ENCODE measurements at regions not wholly inside any gene's neighbourhood (a gene's known extent, or its start where the extent isn't known, plus 50 kb on each side); places are given as distances from the start of the nearest gene placed in this dataset.

DNA sequence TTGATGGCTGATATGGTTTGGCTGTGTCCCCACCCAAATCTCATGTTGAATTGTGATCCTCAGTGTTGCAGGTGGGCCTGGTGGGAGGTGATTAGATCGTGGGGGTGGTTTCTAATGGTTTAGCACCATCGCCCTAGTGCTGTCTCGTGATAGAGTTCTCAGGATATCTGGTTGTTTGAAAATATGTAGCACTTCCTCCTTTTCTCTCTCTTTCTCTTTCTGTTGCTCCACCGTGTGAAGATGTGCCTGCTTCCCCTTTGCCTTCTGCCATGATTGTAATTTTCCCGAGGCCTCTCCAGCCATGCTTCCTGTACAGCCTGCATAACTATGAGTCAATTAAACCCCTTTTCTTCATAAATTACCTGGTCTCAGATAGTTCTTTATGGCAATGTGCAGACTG is 111.6 kb downstream of the SREK1 start:
- no peaks in the 10 kb centered on the region for H3K9me3 ChIP-seq
- H3K27ac ChIP-seq, result no peak overlapping the region
- intact Hi-C loops (cut with DNase I), result no loop called here
- no peak for TF ChIP-seq POLR2A (IDR thresholded peaks at IDR 0.05)
- TF ChIP-seq, protein P1, sequence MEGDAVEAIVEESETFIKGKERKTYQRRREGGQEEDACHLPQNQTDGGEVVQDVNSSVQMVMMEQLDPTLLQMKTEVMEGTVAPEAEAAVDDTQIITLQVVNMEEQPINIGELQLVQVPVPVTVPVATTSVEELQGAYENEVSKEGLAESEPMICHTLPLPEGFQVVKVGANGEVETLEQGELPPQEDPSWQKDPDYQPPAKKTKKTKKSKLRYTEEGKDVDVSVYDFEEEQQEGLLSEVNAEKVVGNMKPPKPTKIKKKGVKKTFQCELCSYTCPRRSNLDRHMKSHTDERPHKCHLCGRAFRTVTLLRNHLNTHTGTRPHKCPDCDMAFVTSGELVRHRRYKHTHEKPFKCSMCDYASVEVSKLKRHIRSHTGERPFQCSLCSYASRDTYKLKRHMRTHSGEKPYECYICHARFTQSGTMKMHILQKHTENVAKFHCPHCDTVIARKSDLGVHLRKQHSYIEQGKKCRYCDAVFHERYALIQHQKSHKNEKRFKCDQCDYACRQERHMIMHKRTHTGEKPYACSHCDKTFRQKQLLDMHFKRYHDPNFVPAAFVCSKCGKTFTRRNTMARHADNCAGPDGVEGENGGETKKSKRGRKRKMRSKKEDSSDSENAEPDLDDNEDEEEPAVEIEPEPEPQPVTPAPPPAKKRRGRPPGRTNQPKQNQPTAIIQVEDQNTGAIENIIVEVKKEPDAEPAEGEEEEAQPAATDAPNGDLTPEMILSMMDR (IDR thresholded peaks at IDR 0.05), result no peak
- H3K27me3 ChIP-seq, result no peaks in the 10 kb centered on the region
- no peak for DNase-seq
- H3K36me3 ChIP-seq, result no peaks in the 10 kb centered on the region
- 63 to 76% methylated on average over 5 of the region's 5 CpGs for WGBS, 2 donors
- no peaks in the 10 kb centered on the region for H3K4me1 ChIP-seq
- no peak overlapping the region for H3K4me3 ChIP-seq

DNA sequence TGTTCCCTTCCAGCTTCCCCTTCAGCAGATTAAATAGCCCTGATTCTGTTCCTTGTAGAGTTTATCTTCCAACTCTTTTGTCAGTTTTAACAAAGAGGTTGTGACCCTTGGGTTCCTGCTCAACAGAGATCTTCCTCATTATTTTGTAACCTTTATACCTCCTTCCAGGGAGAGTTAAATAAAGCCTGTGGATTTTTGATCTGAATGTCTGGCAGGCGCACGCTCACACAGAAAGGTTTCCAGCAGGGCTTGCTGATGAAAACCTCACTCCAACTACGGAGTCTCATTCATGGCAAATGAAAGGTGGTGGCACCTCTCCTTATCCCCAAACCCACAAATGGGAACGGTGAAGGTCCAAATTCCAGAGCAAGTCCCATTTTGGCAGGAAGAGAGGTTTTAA is 129.0 kb downstream of the SREK1 start:
- WGBS, 2 donors, result 70 to 93% methylated on average over 4 of the region's 4 CpGs
- peaks cover 0 to 4% (median 0%) of the 10 kb centered on the region in 4 donors for H3K27me3 ChIP-seq
- H3K4me3 ChIP-seq, result no peak overlapping the region
- no peaks in the 10 kb centered on the region for H3K4me1 ChIP-seq
- H3K27ac ChIP-seq, result no peak overlapping the region
- H3K36me3 ChIP-seq, result no peaks in the 10 kb centered on the region
- TF ChIP-seq POLR2A (IDR thresholded peaks at IDR 0.05), result no peak
- TF ChIP-seq, protein P1 (IDR thresholded peaks at IDR 0.05), result no peak
- intact Hi-C loops (cut with DNase I), result no loop called here
- H3K9me3 ChIP-seq, result no peaks in the 10 kb centered on the region
- DNase-seq, result no peak

DNA sequence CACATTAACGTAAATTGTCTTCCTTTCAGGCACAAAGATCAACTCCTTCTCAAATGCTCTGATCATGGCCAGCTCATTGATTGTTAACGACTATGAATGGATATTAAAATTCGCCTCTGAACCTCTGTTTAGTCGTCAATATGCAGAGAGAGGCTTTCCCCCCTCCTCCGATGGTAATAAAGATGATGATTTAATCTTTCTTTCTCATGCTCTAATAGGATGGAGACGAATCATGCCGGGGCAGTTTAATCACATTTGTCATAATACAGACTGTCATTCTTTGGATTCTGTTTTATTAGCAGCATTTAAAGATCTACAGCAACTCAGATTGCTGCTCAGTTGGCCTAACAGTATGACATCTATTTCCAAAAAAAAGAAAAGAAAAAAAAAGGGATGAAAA is 132.9 kb downstream of the SREK1 start:
- TF ChIP-seq, protein P1 (IDR thresholded peaks at IDR 0.05), result no peak
- no peak for TF ChIP-seq POLR2A (IDR thresholded peaks at IDR 0.05)
- Histone ChIP-seq H3K4me1 (no peaks in the 10 kb centered on the region), H3K36me3 (no peaks in the 10 kb centered on the region), H3K27ac (no peak overlapping the region), H3K4me3 (no peak overlapping the region), H3K27me3 (peaks cover 0 to 4% (median 0%) of the 10 kb centered on the region in 4 donors), H3K9me3 (no peaks in the 10 kb centered on the region)
- WGBS, 2 donors, result 68 to 78% methylated on average over 7 of the region's 7 CpGs
- DNase-seq, result no peak
- intact Hi-C loops (cut with DNase I), result no loop called here

DNA sequence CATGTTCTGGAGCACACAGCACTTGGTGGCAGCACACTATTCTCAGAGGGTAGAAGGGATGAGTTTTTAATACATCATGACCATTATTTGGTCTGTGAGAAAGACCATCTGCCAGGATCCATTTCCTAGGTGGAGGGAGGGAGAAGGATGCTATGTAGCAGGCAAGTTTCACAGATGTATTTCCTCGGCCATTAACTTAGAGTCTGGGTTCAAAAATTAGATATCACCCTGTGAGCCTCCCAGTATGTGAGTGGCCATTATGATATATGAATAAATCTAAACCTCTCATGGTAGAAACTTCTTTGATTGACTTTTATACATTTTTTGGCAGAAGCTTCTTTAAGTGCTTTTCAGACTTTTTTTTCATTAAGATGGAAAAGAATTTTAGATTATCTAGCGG is 133.9 kb downstream of the SREK1 start:
- Histone ChIP-seq H3K27me3 (peaks cover 0 to 4% (median 0%) of the 10 kb centered on the region in 4 donors), H3K4me1 (no peaks in the 10 kb centered on the region), H3K9me3 (no peaks in the 10 kb centered on the region), H3K27ac (no peak overlapping the region), H3K4me3 (no peak overlapping the region), H3K36me3 (no peaks in the 10 kb centered on the region)
- intact Hi-C loops (cut with DNase I), result no loop called here
- WGBS, 2 donors, result 76 to 93% methylated on average over 2 of the region's 2 CpGs
- DNase-seq, result no peak
- TF ChIP-seq POLR2A (IDR thresholded peaks at IDR 0.05), result no peak
- TF ChIP-seq, protein P1 (IDR thresholded peaks at IDR 0.05), result no peak

DNA sequence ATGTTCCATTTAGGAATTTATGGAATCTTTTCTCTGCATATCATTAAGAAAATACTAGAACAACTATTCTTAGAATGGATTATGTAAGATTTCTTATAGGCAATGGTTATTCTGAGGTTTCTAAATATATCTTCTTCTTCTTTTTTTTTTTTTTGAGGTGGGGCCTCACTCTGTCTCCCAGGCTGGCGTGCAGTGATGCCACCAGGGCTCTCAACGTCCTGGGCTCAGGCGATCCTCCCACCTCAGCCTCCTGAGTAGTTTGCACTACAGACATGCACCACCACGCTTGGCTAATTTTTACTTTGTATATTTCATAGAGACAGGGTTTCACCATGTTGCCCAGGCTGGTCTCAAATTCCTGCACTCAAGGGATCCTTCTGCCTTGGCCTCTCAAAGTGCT is 137.2 kb downstream of the SREK1 start:
- no peak overlapping the region for H3K27ac ChIP-seq
- no peaks in the 10 kb centered on the region for H3K9me3 ChIP-seq
- no peak for TF ChIP-seq POLR2A (IDR thresholded peaks at IDR 0.05)
- TF ChIP-seq, protein P1 (IDR thresholded peaks at IDR 0.05), result no peak
- no peak for DNase-seq
- no peaks in the 10 kb centered on the region for H3K4me1 ChIP-seq
- 60 to 85% methylated on average over 4 of the region's 4 CpGs for WGBS, 2 donors
- H3K36me3 ChIP-seq, result no peaks in the 10 kb centered on the region
- intact Hi-C loops (cut with DNase I), result no loop called here
- H3K4me3 ChIP-seq, result no peak overlapping the region
- H3K27me3 ChIP-seq, result no peaks in the 10 kb centered on the region
